Type B pancreatic cell (in vitro differentiated cells): ENCODE measurements at regions not wholly inside any gene's neighbourhood (a gene's known extent, or its start where the extent isn't known, plus 50 kb on each side); places are given as distances from the start of the nearest gene placed in this dataset.

Experiments used
- DNase-seq: peaks from one replicate; pipeline ENCODE4 v3.0.0; 2021; ENCODE audit warnings: mixed read lengths; ENCODE audit not compliant: unreplicated experiment; ENCODE audit errors: extremely low spot score
- H3K27ac Mint-ChIP-seq: 2 replicates; pipeline ENCODE4 v1.8.0; 2021; ENCODE audit warnings: mild to moderate bottlenecking, mixed read lengths
- H3K27me3 Mint-ChIP-seq: 2 replicates; pipeline ENCODE4 v1.8.0; 2021; ENCODE audit warnings: mixed read lengths
- H3K36me3 Mint-ChIP-seq: 2 replicates; pipeline ENCODE4 v1.8.0; 2021; ENCODE audit warnings: mixed read lengths
- H3K4me1 Mint-ChIP-seq: one replicate; pipeline ENCODE4 v1.8.0; 2021; ENCODE audit warnings: mixed read lengths; ENCODE audit not compliant: unreplicated experiment
- H3K4me3 Mint-ChIP-seq: 2 replicates; pipeline ENCODE4 v1.8.0; 2021; ENCODE audit warnings: mild to moderate bottlenecking, mixed read lengths
- H3K9me3 Mint-ChIP-seq: 2 replicates; pipeline ENCODE4 v1.8.0; 2021; ENCODE audit warnings: mixed read lengths
- CTCF ChIP-seq: fragments of 200-600 bp; sonication (generic); conservative IDR thresholded peaks from 2 replicates; pipeline ENCODE4 v1.5.0; 2021; ENCODE audit warnings: antibody characterized with exemption, mild to moderate bottlenecking

GRCh38 chr2:65885266-65885665 lies 452.9 kb upstream of the SPRED2 start:
- H3K4me3 Mint-ChIP-seq = no peak overlapping the region
- H3K27me3 Mint-ChIP-seq = no peaks in the 10 kb centered on the region
- no peak overlapping the region for H3K27ac Mint-ChIP-seq
- H3K9me3 Mint-ChIP-seq = no peaks in the 10 kb centered on the region
- no peak for TF ChIP-seq CTCF
- no peaks in the 10 kb centered on the region for H3K4me1 Mint-ChIP-seq
- no peaks in the 10 kb centered on the region for H3K36me3 Mint-ChIP-seq
- DNase-seq = no peak

GRCh38 chr2:65881592-65881991 lies 449.2 kb upstream of the SPRED2 start:
- H3K9me3 Mint-ChIP-seq = no peaks in the 10 kb centered on the region
- no peaks in the 10 kb centered on the region for H3K27me3 Mint-ChIP-seq
- no peak overlapping the region for H3K27ac Mint-ChIP-seq
- no peak for DNase-seq
- H3K4me3 Mint-ChIP-seq = no peak overlapping the region
- no peaks in the 10 kb centered on the region for H3K36me3 Mint-ChIP-seq
- peaks cover 12% of the 10 kb centered on the region for H3K4me1 Mint-ChIP-seq
- TF ChIP-seq CTCF = no peak

- TF ChIP-seq CTCF = no peak
- Mint-ChIP-seq H3K27ac (no peak overlapping the region), H3K4me3 (no peak overlapping the region), H3K4me1 (peaks cover 12% of the 10 kb centered on the region), H3K36me3 (no peaks in the 10 kb centered on the region), H3K9me3 (no peaks in the 10 kb centered on the region), H3K27me3 (no peaks in the 10 kb centered on the region)
- no peak for DNase-seq
Measured at GRCh38 chr2:65880436-65880835, 448.0 kb upstream of the SPRED2 start.

GRCh38 chr2:65878011-65878340 lies 445.6 kb upstream of the SPRED2 start:
- peaks cover 12% of the 10 kb centered on the region for H3K4me1 Mint-ChIP-seq
- peak overlapping the region; percentile 37 for H3K27ac Mint-ChIP-seq
- TF ChIP-seq CTCF = no peak
- peak overlapping the region; percentile 4 for H3K4me3 Mint-ChIP-seq
- H3K27me3 Mint-ChIP-seq = no peaks in the 10 kb centered on the region
- H3K36me3 Mint-ChIP-seq = no peaks in the 10 kb centered on the region
- H3K9me3 Mint-ChIP-seq = no peaks in the 10 kb centered on the region
- no peak for DNase-seq

- H3K4me3 Mint-ChIP-seq = no peak overlapping the region
- no peaks in the 10 kb centered on the region for H3K27me3 Mint-ChIP-seq
- TF ChIP-seq CTCF = no peak
- H3K4me1 Mint-ChIP-seq = peaks cover 12% of the 10 kb centered on the region
- no peaks in the 10 kb centered on the region for H3K9me3 Mint-ChIP-seq
- H3K36me3 Mint-ChIP-seq = no peaks in the 10 kb centered on the region
- H3K27ac Mint-ChIP-seq = peak overlapping the region; percentile 37
- no peak for DNase-seq
Measured at GRCh38 chr2:65877331-65878010, 445.1 kb upstream of the SPRED2 start.

- H3K27me3 Mint-ChIP-seq = no peaks in the 10 kb centered on the region
- H3K4me3 Mint-ChIP-seq = no peak overlapping the region
- no peaks in the 10 kb centered on the region for H3K36me3 Mint-ChIP-seq
- peaks cover 12% of the 10 kb centered on the region for H3K4me1 Mint-ChIP-seq
- DNase-seq = no peak
- no peaks in the 10 kb centered on the region for H3K9me3 Mint-ChIP-seq
- no peak for TF ChIP-seq CTCF
- no peak overlapping the region for H3K27ac Mint-ChIP-seq
Measured at GRCh38 chr2:65876114-65876513, 443.7 kb upstream of the SPRED2 start.
